Uterus (tissue), 2 donors: ENCODE measurements at regions not wholly inside any gene's neighbourhood (a gene's known extent, or its start where the extent isn't known, plus 50 kb on each side); places are given as distances from the start of the nearest gene placed in this dataset.

Experiments used
- CTCF ChIP-seq, 4 experiments: fragments of 200-600 bp in 2 of 4; fragments of 450-650 bp in 2 of 4; sonication (generic) in 2 of 4; IDR thresholded peaks; one replicate each; pipeline ENCODE4 v1.5.1; 2016 to 2019; ENCODE audit warnings: antibody characterized with exemption in 4 of 4, mild to moderate bottlenecking in 2 of 4, moderate library complexity in 1 of 4
- POLR2A ChIP-seq, 2 donors: fragments of 450-650 bp; IDR thresholded peaks; one replicate each; pipeline ENCODE4 v1.6.1; 2016; ENCODE audit warnings: antibody characterized with exemption in 2 of 2, mild to moderate bottlenecking in 1 of 2, moderate library complexity in 1 of 2

DNA sequence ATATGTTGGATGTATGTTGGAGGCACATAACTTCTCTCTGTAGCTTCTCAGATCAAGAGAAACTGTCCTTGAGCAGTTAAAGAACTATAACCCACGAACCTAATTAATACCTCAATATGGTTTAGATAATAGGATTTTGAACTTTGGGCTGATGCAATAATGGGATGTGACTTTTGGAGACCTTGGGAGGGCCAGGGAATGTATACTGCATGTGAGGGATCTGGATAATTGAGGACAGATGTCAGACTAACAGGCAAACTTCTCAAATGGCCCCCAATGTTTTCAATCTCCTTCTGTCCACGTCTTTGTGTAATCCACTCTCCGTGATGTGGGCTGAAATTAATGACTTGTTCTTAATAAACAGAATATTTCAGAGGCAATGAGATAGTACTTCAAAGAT, 202.2 kb upstream of the FAT4 start:
- TF ChIP-seq CTCF (IDR thresholded peaks at IDR 0.05) (no peak), POLR2A (IDR thresholded peaks at IDR 0.05) (no peak)
